K562 (cell line): ENCODE measurements at regions not wholly inside any gene's neighbourhood (a gene's known extent, or its start where the extent isn't known, plus 50 kb on each side); places are given as distances from the start of the nearest gene placed in this dataset.

ENCODE experiments used
- BRD4 ChIP-seq: fragments of 200-600 bp; sonication (generic); IDR thresholded peaks from 2 replicates; pipeline ENCODE4 v1.6.1; 2017; ENCODE audit warnings: inconsistent platforms
- CBX5 ChIP-seq: IDR thresholded peaks from 2 replicates; pipeline ENCODE4 v1.6.1; 2014; ENCODE audit warnings: low read depth, borderline replicate concordance
- CREM ChIP-seq: IDR thresholded peaks from 2 replicates; pipeline ENCODE4 v1.6.1; 2014; ENCODE audit warnings: antibody characterized with exemption, low read depth
- EP300 ChIP-seq: IDR thresholded peaks from 2 replicates; pipeline ENCODE4 v1.6.1; 2012; ENCODE audit warnings: low read length, improper control_type of control experiment
- MYNN ChIP-seq, 2 experiments: sonication (generic); formaldehyde crosslinking in 1 of 2; IDR thresholded peaks; 2 replicates each; pipeline versions ENCODE4 v1.5.0 to v1.6.1; 2016 to 2020; ENCODE audit warnings: antibody characterized with exemption in 1 of 2, missing genetic modification reagents in 1 of 2
- NFIX ChIP-seq: fragments of 250-450 bp; sonication (Bioruptor Pico); IDR thresholded peaks from 2 replicates; pipeline ENCODE4 v1.4.0; 2020; ENCODE audit warnings: low read depth, mild to moderate bottlenecking, moderate library complexity
- RFX7 ChIP-seq: fragments of 250-450 bp; sonication (Bioruptor Pico); IDR thresholded peaks from 2 replicates; pipeline ENCODE4 v1.5.1; 2021; ENCODE audit warnings: mild to moderate bottlenecking
- RREB1 ChIP-seq: fragments of 250-450 bp; sonication (Bioruptor Pico); IDR thresholded peaks from 2 replicates; pipeline ENCODE4 v1.4.0; 2020
- SMAD1 ChIP-seq: fragments of 150-350 bp; IDR thresholded peaks from 2 replicates; pipeline ENCODE4 v1.6.1; 2014; ENCODE audit warnings: low read length, low read depth; ENCODE audit not compliant: partially characterized antibody
- ZFX ChIP-seq: sonication (generic); formaldehyde crosslinking; IDR thresholded peaks from 2 replicates; pipeline ENCODE4 v1.8.0; 2022; ENCODE audit warnings: mild to moderate bottlenecking, missing genetic modification reagents, moderate library complexity
- ZNF384 ChIP-seq: IDR thresholded peaks from 2 replicates; pipeline ENCODE4 v1.6.1; 2012; ENCODE audit warnings: low read depth, low read length, improper control_type of control experiment
- TF ChIP-seq, protein P1 (sequence below): fragments of 450-650 bp; formaldehyde crosslinking; IDR thresholded peaks from 2 replicates; pipeline ENCODE4 v1.4.0; 2020; ENCODE audit warnings: mild to moderate bottlenecking, moderate library complexity
- TF ChIP-seq, protein P2 (sequence below): IDR thresholded peaks from 2 replicates; pipeline ENCODE4 v1.6.1; 2011; ENCODE audit warnings: borderline replicate concordance, low read depth, mild to moderate bottlenecking, moderate library complexity, low read length; ENCODE audit not compliant: insufficient read depth, poor library complexity, severe bottlenecking
- TF ChIP-seq, protein P3 (sequence below): IDR thresholded peaks from 3 replicates; pipeline ENCODE4 v1.6.1; 2011; ENCODE audit warnings: borderline replicate concordance, mild to moderate bottlenecking, moderate library complexity; ENCODE audit not compliant: insufficient read length; ENCODE audit errors: extremely low read depth

DNA sequence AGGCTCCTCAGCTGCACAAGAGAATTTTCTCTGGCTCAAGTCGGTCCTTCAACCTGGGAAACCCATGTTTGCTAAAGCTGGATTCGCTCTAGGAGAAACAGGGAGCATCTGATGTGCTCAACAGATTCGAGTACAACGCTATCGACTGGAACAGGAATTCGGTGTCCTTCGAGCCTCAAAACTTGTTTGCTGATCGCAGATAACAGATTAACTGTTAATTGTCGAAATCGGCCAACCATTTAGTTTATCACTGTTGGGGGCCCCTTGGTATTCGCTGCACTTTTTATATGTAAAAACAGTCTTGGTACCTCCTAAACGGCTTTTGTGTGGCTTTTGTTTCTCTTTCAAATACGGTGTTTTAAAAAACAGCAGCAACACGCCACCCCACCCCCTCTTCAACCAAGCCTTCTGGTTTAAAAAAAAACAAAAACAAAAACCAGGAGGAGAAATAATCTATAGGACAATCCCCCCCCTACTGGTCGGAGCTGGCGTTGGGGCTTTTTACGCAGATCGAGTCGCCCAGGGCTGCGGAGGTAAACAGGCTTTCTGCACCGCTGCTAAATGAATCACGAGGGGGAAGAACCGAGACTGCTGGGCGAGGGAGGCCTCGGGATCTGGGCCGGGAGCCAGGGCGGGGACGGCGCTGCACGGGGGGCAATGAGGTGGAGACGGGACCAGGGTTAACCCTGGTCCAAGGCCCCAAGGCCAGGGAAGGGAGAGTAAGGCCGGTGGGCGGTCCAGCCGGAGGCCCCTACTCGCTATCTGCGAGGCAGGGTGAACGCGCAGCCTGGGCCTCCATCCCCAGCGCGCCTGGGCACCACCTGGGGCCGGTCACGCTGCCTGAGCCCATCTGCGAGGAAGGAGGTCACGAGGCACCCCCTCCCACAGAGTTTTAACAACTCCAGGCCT, 71.7 kb upstream of the BCOR start (continued):
- TF ChIP-seq, protein P1, sequence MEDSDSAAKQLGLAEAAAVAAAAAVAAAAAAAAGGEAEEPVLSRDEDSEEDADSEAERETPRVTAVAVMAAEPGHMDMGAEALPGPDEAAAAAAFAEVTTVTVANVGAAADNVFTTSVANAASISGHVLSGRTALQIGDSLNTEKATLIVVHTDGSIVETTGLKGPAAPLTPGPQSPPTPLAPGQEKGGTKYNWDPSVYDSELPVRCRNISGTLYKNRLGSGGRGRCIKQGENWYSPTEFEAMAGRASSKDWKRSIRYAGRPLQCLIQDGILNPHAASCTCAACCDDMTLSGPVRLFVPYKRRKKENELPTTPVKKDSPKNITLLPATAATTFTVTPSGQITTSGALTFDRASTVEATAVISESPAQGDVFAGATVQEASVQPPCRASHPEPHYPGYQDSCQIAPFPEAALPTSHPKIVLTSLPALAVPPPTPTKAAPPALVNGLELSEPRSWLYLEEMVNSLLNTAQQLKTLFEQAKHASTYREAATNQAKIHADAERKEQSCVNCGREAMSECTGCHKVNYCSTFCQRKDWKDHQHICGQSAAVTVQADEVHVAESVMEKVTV (CRISPR knock-in tag): peak; percentile 42; the same call in 1 of the 2 replicates
- TF ChIP-seq CREM (peak; percentile 17; the same call in 1 of the 2 replicates), RFX7 (CRISPR knock-in tag) (no peak), SMAD1 (no peak), MYNN (IDR thresholded peaks at IDR 0.05) (peak; percentile 25; the same call in 1 of the 2 replicates), MYNN (CRISPR knock-in tag; IDR thresholded peaks at IDR 0.05) (no peak), NFIX (CRISPR knock-in tag) (no peak), BRD4 (no peak; the same call in 1 of the 2 replicates), RREB1 (CRISPR knock-in tag) (no peak), ZNF384 (peak; percentile 98), EP300 (peak; percentile 43), ZFX (peak; percentile 74), CBX5 (no peak)
- TF ChIP-seq, protein P2, sequence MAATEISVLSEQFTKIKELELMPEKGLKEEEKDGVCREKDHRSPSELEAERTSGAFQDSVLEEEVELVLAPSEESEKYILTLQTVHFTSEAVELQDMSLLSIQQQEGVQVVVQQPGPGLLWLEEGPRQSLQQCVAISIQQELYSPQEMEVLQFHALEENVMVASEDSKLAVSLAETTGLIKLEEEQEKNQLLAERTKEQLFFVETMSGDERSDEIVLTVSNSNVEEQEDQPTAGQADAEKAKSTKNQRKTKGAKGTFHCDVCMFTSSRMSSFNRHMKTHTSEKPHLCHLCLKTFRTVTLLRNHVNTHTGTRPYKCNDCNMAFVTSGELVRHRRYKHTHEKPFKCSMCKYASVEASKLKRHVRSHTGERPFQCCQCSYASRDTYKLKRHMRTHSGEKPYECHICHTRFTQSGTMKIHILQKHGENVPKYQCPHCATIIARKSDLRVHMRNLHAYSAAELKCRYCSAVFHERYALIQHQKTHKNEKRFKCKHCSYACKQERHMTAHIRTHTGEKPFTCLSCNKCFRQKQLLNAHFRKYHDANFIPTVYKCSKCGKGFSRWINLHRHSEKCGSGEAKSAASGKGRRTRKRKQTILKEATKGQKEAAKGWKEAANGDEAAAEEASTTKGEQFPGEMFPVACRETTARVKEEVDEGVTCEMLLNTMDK: peak; percentile 68
- TF ChIP-seq, protein P3, sequence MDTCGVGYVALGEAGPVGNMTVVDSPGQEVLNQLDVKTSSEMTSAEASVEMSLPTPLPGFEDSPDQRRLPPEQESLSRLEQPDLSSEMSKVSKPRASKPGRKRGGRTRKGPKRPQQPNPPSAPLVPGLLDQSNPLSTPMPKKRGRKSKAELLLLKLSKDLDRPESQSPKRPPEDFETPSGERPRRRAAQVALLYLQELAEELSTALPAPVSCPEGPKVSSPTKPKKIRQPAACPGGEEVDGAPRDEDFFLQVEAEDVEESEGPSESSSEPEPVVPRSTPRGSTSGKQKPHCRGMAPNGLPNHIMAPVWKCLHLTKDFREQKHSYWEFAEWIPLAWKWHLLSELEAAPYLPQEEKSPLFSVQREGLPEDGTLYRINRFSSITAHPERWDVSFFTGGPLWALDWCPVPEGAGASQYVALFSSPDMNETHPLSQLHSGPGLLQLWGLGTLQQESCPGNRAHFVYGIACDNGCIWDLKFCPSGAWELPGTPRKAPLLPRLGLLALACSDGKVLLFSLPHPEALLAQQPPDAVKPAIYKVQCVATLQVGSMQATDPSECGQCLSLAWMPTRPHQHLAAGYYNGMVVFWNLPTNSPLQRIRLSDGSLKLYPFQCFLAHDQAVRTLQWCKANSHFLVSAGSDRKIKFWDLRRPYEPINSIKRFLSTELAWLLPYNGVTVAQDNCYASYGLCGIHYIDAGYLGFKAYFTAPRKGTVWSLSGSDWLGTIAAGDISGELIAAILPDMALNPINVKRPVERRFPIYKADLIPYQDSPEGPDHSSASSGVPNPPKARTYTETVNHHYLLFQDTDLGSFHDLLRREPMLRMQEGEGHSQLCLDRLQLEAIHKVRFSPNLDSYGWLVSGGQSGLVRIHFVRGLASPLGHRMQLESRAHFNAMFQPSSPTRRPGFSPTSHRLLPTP: no peak
